GM13977 (cell line): ENCODE measurements at regions not wholly inside any gene's neighbourhood (a gene's known extent, or its start where the extent isn't known, plus 50 kb on each side); places are given as distances from the start of the nearest gene placed in this dataset.

ENCODE experiments used
- DNase-seq: peaks from one replicate; pipeline ENCODE4 v3.0.0; 2012; ENCODE audit warnings: low spot score
- CTCF ChIP-seq: IDR thresholded peaks from 2 replicates; pipeline ENCODE4 v1.5.1; 2012; ENCODE audit warnings: mild to moderate bottlenecking, control low read depth; ENCODE audit not compliant: insufficient read depth; ENCODE audit errors: extremely low read depth, missing control alignments
- in situ Hi-C: fragments of 300-500 bp; cut with MboI; formaldehyde crosslinking; loops from one replicate; pipeline ENCODE4 v1.12.0; 2022; ENCODE audit warnings: low sequenced_read_pairs, low pct_unique_long_range_greater_than_20kb, mixed read lengths, inconsistent platforms; ENCODE audit not compliant: unreplicated experiment

- no peak for TF ChIP-seq CTCF
- DNase-seq: no peak
- in situ Hi-C loops: no loop called here
These were observed 62.9 kb upstream of the NDST3 start for GRCh38 chr4:117971403-117971802.

GRCh38 chr4:117983541-117984365, 50.5 kb upstream of the NDST3 start:
- DNase-seq: no peak
- in situ Hi-C loops: no loop called here
- no peak for TF ChIP-seq CTCF

GRCh38 chr4:117984366-117984680, 50.0 kb upstream of the NDST3 start:
- no peak for DNase-seq
- TF ChIP-seq CTCF: no peak

More at GRCh38 chr4:117984366-117984680, 50.0 kb upstream of the NDST3 start:
- in situ Hi-C loops: no loop called here
